ENCODE measurements at regions not wholly inside any gene's neighbourhood (a gene's known extent, or its start where the extent isn't known, plus 50 kb on each side); places are given as distances from the start of the nearest gene placed in this dataset.
A peak's percentile ranks its signal among the peaks of the same experiment; 100 is the strongest.

DNA sequence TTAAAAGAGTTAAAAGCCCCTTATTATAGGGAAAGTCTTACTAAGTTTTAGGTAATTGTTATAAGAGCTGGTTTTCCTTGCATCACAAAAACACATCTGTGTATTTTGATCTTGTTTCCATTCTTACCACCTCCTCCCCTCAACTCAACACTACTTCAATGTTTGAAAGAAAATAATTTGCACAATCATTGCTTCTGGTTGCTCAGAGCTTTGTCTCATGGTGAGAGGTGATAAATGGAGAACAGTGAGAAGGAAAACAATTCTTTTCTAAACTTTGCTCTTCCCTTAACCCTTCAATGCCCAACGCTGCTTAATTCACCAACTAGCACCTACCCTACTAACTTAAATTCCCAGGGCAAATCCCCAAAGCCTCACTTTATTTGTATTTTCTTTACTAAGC is 268.1 kb upstream of the LINC00305 start:
- no peaks in the 10 kb centered on the region for H3K9me3 ChIP-seq (ENCODE audit: control insufficient read depth, low read length)
- H3K4me1 ChIP-seq (ENCODE audit: control insufficient read depth, insufficient read depth, low read length), result no peaks in the 10 kb centered on the region
- intact Hi-C loops (cut with DNase I), result no loop called here
- ATAC-seq (no peak), DNase-seq (no peak)
- H3K27me3 ChIP-seq (ENCODE audit: control insufficient read depth, insufficient read depth), result no peaks in the 10 kb centered on the region
- no peak overlapping the region for H3K4me3 ChIP-seq (ENCODE audit: low read length)
- H3K27ac ChIP-seq (ENCODE audit: low read length), result no peak overlapping the region
- WGBS, result 44% methylated on average over 1 of the region's 1 CpG

- Histone ChIP-seq H3K27ac (ENCODE audit: low read length) (no peak overlapping the region), H3K9me3 (ENCODE audit: control insufficient read depth, low read length) (no peaks in the 10 kb centered on the region), H3K4me1 (ENCODE audit: control insufficient read depth, insufficient read depth, low read length) (no peaks in the 10 kb centered on the region), H3K4me3 (ENCODE audit: low read length) (no peak overlapping the region), H3K27me3 (ENCODE audit: control insufficient read depth, insufficient read depth) (no peaks in the 10 kb centered on the region)
- 84% methylated on average over 2 of the region's 2 CpGs for WGBS
- DNase-seq, result no peak
- no peak for ATAC-seq
- intact Hi-C loops (cut with DNase I), result no loop called here
Measured at GRCh38 chr18:64415218-64415617, 266.3 kb upstream of the LINC00305 start.

DNA sequence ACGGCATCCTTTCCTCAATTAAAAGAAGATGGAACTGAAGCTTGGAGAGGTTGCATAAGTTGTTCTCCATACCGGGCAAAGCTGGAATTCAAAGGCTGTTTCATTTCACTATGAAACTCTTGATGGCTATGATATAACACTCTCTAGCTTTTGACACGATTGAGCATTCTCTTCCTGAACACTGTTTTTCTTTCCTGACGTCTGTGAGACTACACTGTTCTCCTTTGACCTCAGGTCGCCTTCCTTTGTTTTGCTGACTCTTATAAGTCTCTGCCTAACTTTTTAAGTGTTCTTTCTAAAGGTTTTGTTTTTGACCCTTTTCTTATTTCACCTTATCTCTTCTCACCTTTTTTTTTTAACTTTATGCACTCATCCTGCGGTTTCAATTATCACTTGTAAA is 261.8 kb upstream of the LINC00305 start:
- peak in 1 of 2 donors; percentile 52 for ATAC-seq
- Histone ChIP-seq H3K4me1 (ENCODE audit: control insufficient read depth, insufficient read depth, low read length) (no peaks in the 10 kb centered on the region), H3K27ac (ENCODE audit: low read length) (no peak overlapping the region), H3K9me3 (ENCODE audit: control insufficient read depth, low read length) (no peaks in the 10 kb centered on the region), H3K27me3 (ENCODE audit: control insufficient read depth, insufficient read depth) (no peaks in the 10 kb centered on the region), H3K4me3 (ENCODE audit: low read length) (no peak overlapping the region)
- 44% methylated on average over 6 of the region's 6 CpGs for WGBS
- intact Hi-C loops (cut with DNase I), result no loop called here
- DNase-seq, result no peak

DNA sequence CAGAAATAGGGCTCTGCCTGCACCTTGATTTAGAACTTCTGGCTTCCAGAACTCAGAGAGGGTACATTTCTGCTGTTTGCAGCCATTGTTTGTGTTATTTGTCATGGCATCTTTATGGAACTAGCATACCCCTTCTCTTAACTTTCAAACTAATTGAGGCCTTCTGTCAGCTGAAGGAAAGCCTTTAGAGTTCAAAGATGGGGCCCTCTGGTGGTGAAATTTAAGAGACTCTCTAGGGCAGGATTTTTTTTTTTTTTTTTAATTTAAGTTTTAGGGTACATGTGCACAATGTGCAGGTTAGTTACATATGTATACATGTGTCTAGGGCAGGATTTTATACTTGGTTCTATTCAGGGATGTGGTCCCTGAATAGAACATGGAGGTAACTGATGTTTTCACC is 260.6 kb upstream of the LINC00305 start:
- no peaks in the 10 kb centered on the region for H3K4me1 ChIP-seq (ENCODE audit: control insufficient read depth, insufficient read depth, low read length)
- no peaks in the 10 kb centered on the region for H3K9me3 ChIP-seq (ENCODE audit: control insufficient read depth, low read length)
- H3K27ac ChIP-seq (ENCODE audit: low read length), result no peak overlapping the region
- no peak overlapping the region for H3K4me3 ChIP-seq (ENCODE audit: low read length)
- no peaks in the 10 kb centered on the region for H3K27me3 ChIP-seq (ENCODE audit: control insufficient read depth, insufficient read depth)
- intact Hi-C loops (cut with DNase I), result no loop called here
- DNase-seq (no peak), ATAC-seq (no peak)

GRCh38 chr18:64407606-64408005 is 258.7 kb upstream of the LINC00305 start:
- intact Hi-C loops (cut with DNase I), result no loop called here
- no peaks in the 10 kb centered on the region for H3K27me3 ChIP-seq (ENCODE audit: control insufficient read depth, insufficient read depth)
- no peak for DNase-seq
- 85% methylated on average over 2 of the region's 2 CpGs for WGBS
- ATAC-seq, result no peak
- H3K27ac ChIP-seq (ENCODE audit: low read length), result no peak overlapping the region
- H3K9me3 ChIP-seq (ENCODE audit: control insufficient read depth, low read length), result no peaks in the 10 kb centered on the region
- H3K4me1 ChIP-seq (ENCODE audit: control insufficient read depth, insufficient read depth, low read length), result no peaks in the 10 kb centered on the region
- H3K4me3 ChIP-seq (ENCODE audit: low read length), result no peak overlapping the region

DNA sequence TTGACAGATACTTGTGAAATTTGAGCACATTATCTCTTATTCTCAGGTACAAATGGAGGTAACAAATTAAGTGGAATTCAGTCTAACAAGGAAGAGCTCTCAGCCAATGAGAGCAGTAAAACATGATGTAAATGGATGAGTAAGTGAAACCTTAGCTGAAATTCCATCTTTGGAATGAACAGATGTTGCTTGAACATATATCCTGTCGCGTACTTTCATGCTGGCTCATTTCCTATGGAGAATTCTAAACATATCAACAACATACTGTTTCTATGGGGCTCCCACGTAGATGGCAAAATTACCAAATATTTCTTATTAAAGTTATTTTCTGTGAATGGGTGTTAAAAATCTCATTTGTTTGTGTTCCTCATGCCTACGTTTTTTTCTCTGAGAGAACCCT is 256.3 kb upstream of the LINC00305 start:
- no peaks in the 10 kb centered on the region for H3K4me1 ChIP-seq (ENCODE audit: control insufficient read depth, insufficient read depth, low read length)
- intact Hi-C loops (cut with DNase I), result no loop called here
- ATAC-seq, result no peak

GRCh38 chr18:64403784-64404503 is 255.1 kb upstream of the LINC00305 start:
- Histone ChIP-seq H3K27ac (ENCODE audit: low read length) (no peak overlapping the region), H3K9me3 (ENCODE audit: control insufficient read depth, low read length) (no peaks in the 10 kb centered on the region), H3K4me1 (ENCODE audit: control insufficient read depth, insufficient read depth, low read length) (no peaks in the 10 kb centered on the region), H3K27me3 (ENCODE audit: control insufficient read depth, insufficient read depth) (no peaks in the 10 kb centered on the region), H3K4me3 (ENCODE audit: low read length) (no peak overlapping the region)
- intact Hi-C loops (cut with DNase I), result no loop called here
- DNase-seq (no peak), ATAC-seq (no peak)
- 75% methylated on average over 2 of the region's 2 CpGs for WGBS

More for the DNA sequence above, 256.3 kb upstream of the LINC00305 start:
- Histone ChIP-seq H3K4me3 (ENCODE audit: low read length) (no peak overlapping the region), H3K27me3 (ENCODE audit: control insufficient read depth, insufficient read depth) (no peaks in the 10 kb centered on the region), H3K9me3 (ENCODE audit: control insufficient read depth, low read length) (no peaks in the 10 kb centered on the region), H3K27ac (ENCODE audit: low read length) (no peak overlapping the region)
- WGBS, result 66% methylated on average over 4 of the region's 4 CpGs
- no peak for DNase-seq

DNA sequence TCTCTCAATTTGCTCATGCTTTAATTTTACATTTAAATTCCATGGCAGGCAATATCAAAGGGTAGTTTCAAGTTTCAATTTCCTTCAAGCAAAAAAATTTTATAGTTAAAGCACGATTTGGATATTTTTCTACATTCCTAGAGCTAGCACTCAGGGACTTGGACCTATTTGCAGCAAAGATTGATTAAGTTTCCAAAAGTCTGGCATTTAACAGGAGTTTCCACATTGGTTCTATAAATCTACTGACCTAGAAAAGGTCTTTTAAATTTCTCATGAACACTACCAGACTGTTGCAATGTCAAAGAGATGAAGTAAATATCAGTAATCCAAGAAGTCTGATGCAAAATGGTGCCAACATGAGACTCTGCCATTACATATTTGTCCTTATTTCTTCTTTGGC is 253.7 kb upstream of the LINC00305 start:
- H3K27me3 ChIP-seq (ENCODE audit: control insufficient read depth, insufficient read depth), result no peaks in the 10 kb centered on the region
- no peak overlapping the region for H3K27ac ChIP-seq (ENCODE audit: low read length)
- WGBS, result 58% methylated on average over 1 of the region's 1 CpG
- ATAC-seq (no peak), DNase-seq (no peak)
- H3K4me1 ChIP-seq (ENCODE audit: control insufficient read depth, insufficient read depth, low read length), result no peaks in the 10 kb centered on the region
- no peak overlapping the region for H3K4me3 ChIP-seq (ENCODE audit: low read length)
- intact Hi-C loops (cut with DNase I), result no loop called here
- no peaks in the 10 kb centered on the region for H3K9me3 ChIP-seq (ENCODE audit: control insufficient read depth, low read length)

DNA sequence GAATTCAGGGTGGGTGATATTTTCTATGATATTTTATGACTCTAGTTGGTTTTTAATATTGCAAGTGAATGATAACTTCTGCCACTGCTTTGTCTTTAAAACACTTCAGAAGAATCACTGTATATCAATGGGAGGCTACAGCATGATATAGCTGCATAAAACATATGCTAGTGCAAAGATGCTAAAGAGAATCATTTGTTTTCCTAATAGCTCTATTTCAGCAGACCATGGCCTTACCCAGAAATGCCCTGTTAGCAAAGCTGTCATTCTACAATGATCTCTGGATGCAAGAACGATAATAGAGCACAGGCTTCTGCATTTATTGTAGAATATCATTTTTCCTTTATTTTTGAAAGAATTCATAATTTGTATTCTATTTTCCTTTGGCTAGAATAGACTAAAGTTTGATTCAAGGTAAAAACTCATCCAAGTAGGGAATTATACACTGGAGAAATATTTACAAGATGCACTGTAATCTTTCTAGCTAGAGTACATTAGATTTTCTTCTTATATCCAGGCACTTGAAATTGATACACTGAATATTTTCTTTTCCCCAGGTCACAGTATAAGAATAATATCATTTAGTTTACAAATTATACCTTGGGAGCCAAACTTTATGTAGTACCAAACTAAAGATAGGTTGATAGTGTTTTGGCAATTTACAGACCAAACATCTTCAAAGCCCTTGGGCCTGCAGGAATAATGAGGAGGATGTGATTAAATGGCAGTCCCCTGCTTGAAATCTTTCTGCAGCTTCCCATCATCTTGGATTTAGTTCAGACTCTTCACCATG is 252.6 kb upstream of the LINC00305 start:
- intact Hi-C loops (cut with DNase I), result no loop called here
- H3K27ac ChIP-seq (ENCODE audit: low read length), result no peak overlapping the region
- no peak for DNase-seq
- WGBS, result 89% methylated on average over 1 of the region's 1 CpG
- ATAC-seq, result no peak
- no peaks in the 10 kb centered on the region for H3K27me3 ChIP-seq (ENCODE audit: control insufficient read depth, insufficient read depth)
- no peaks in the 10 kb centered on the region for H3K9me3 ChIP-seq (ENCODE audit: control insufficient read depth, low read length)
- H3K4me3 ChIP-seq (ENCODE audit: low read length), result no peak overlapping the region
- H3K4me1 ChIP-seq (ENCODE audit: control insufficient read depth, insufficient read depth, low read length), result no peaks in the 10 kb centered on the region

DNA sequence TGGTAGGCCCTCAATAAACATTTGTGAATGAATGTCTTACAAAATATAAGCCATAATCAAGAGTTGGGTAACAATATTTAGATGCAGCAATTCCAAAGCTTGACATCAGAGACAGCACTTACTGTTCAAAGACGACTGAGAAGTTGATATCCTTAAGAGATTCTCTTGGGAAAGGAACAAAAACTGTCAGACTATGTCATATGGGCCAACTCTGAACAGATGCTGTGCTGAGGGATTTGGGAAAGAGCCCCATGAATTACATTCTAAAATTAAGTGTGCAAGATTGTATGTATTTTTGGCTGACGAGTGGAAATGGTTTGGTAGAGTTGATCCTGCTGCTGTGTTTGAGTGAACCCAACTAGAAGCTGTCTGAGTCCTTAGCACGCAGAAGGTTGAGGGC is 250.7 kb upstream of the LINC00305 start:
- Histone ChIP-seq H3K27me3 (ENCODE audit: control insufficient read depth, insufficient read depth) (no peaks in the 10 kb centered on the region), H3K27ac (ENCODE audit: low read length) (no peak overlapping the region), H3K4me3 (ENCODE audit: low read length) (no peak overlapping the region), H3K4me1 (ENCODE audit: control insufficient read depth, insufficient read depth, low read length) (no peaks in the 10 kb centered on the region), H3K9me3 (ENCODE audit: control insufficient read depth, low read length) (no peaks in the 10 kb centered on the region)
- intact Hi-C loops (cut with DNase I), result no loop called here
- 73% methylated on average over 3 of the region's 3 CpGs for WGBS
- DNase-seq (no peak), ATAC-seq (no peak)

GRCh38 chr18:64398320-64398719 is 249.4 kb upstream of the LINC00305 start:
- DNase-seq (no peak), ATAC-seq (no peak)
- Histone ChIP-seq H3K27ac (ENCODE audit: low read length) (no peak overlapping the region), H3K4me3 (ENCODE audit: low read length) (no peak overlapping the region), H3K27me3 (ENCODE audit: control insufficient read depth, insufficient read depth) (no peaks in the 10 kb centered on the region), H3K9me3 (ENCODE audit: control insufficient read depth, low read length) (no peaks in the 10 kb centered on the region), H3K4me1 (ENCODE audit: control insufficient read depth, insufficient read depth, low read length) (no peaks in the 10 kb centered on the region)
- 54% methylated on average over 1 of the region's 1 CpG for WGBS
- intact Hi-C loops (cut with DNase I), result no loop called here

Data from right cardiac atrium (tissue), 5 donors.